ENCODE measurements at regions not wholly inside any gene's neighbourhood (a gene's known extent, or its start where the extent isn't known, plus 50 kb on each side); places are given as distances from the start of the nearest gene placed in this dataset.

GRCh38 chr4:85260064-85260463 is 214.9 kb upstream of the ARHGAP24 start:
- TF ChIP-seq, protein P1, sequence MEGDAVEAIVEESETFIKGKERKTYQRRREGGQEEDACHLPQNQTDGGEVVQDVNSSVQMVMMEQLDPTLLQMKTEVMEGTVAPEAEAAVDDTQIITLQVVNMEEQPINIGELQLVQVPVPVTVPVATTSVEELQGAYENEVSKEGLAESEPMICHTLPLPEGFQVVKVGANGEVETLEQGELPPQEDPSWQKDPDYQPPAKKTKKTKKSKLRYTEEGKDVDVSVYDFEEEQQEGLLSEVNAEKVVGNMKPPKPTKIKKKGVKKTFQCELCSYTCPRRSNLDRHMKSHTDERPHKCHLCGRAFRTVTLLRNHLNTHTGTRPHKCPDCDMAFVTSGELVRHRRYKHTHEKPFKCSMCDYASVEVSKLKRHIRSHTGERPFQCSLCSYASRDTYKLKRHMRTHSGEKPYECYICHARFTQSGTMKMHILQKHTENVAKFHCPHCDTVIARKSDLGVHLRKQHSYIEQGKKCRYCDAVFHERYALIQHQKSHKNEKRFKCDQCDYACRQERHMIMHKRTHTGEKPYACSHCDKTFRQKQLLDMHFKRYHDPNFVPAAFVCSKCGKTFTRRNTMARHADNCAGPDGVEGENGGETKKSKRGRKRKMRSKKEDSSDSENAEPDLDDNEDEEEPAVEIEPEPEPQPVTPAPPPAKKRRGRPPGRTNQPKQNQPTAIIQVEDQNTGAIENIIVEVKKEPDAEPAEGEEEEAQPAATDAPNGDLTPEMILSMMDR (IDR thresholded peaks at IDR 0.05; ENCODE audit: low read depth, low read length): no peak
- no peak overlapping the region for H3K4me3 ChIP-seq (ENCODE audit: low read depth, low read length)
- DNase-seq (ENCODE audit: low read depth, low spot score): no peak
- CTCF ChIA-PET: no interaction called here
- no peak overlapping the region for H3K27ac ChIP-seq (ENCODE audit: low read depth, low read length)
- POLR2A ChIA-PET: no interaction called here
- H3K9me3 ChIP-seq (ENCODE audit: control insufficient read depth, insufficient read depth, low read length): no peaks in the 10 kb centered on the region
- H3K27me3 ChIP-seq (ENCODE audit: control insufficient read depth, insufficient read depth, low read length): no peaks in the 10 kb centered on the region

GRCh38 chr4:85265234-85265633 is 209.7 kb upstream of the ARHGAP24 start:
- ChIA-PET POLR2A (no interaction called here), CTCF (no interaction called here)
- DNase-seq (ENCODE audit: low read depth, low spot score): no peak
- TF ChIP-seq, protein P1 (IDR thresholded peaks at IDR 0.05; ENCODE audit: low read depth, low read length): no peak
- no peaks in the 10 kb centered on the region for H3K27me3 ChIP-seq (ENCODE audit: control insufficient read depth, insufficient read depth, low read length)
- no peaks in the 10 kb centered on the region for H3K9me3 ChIP-seq (ENCODE audit: control insufficient read depth, insufficient read depth, low read length)
- no peak overlapping the region for H3K4me3 ChIP-seq (ENCODE audit: low read depth, low read length)
- H3K27ac ChIP-seq (ENCODE audit: low read depth, low read length): no peak overlapping the region

DNA sequence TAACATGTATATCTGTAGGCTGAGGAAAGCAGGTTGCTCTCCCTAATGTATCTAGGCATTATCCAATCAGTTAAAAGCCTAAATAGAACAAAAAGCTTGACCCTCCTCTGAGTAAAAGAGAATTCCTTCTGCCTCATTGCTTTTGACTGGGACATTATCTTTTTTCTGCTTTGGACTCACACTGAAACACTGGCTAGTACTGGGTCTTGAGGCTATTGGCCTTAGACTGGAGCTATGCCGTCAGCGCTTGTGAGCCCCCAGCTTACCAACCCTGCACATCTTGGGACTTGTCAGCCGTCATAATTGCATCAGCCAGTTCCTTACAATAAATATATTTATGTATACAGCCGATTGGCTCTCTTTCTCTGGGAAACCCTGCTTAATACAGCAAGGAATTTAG is 206.8 kb upstream of the ARHGAP24 start:
- no peaks in the 10 kb centered on the region for H3K27me3 ChIP-seq (ENCODE audit: control insufficient read depth, insufficient read depth, low read length)
- no peak overlapping the region for H3K4me3 ChIP-seq (ENCODE audit: low read depth, low read length)
- DNase-seq (ENCODE audit: low read depth, low spot score): no peak
- H3K9me3 ChIP-seq (ENCODE audit: control insufficient read depth, insufficient read depth, low read length): no peaks in the 10 kb centered on the region
- POLR2A ChIA-PET: no interaction called here
- TF ChIP-seq, protein P1 (IDR thresholded peaks at IDR 0.05; ENCODE audit: low read depth, low read length): no peak
- CTCF ChIA-PET: interaction anchor here (1.0 kb wide), 1 partner anchor 479 kb away, joined by 3 read pairs; no protein-coding TSS in a partner anchor
- H3K27ac ChIP-seq (ENCODE audit: low read depth, low read length): no peak overlapping the region

GRCh38 chr4:85268961-85269360 is 206.0 kb upstream of the ARHGAP24 start:
- TF ChIP-seq, protein P1 (IDR thresholded peaks at IDR 0.05; ENCODE audit: low read depth, low read length): no peak
- no peak for DNase-seq (ENCODE audit: low read depth, low spot score)
- Histone ChIP-seq H3K27ac (ENCODE audit: low read depth, low read length) (no peak overlapping the region), H3K27me3 (ENCODE audit: control insufficient read depth, insufficient read depth, low read length) (no peaks in the 10 kb centered on the region), H3K9me3 (ENCODE audit: control insufficient read depth, insufficient read depth, low read length) (no peaks in the 10 kb centered on the region), H3K4me3 (ENCODE audit: low read depth, low read length) (no peak overlapping the region)
- CTCF ChIA-PET: no interaction called here
- POLR2A ChIA-PET: no interaction called here

DNA sequence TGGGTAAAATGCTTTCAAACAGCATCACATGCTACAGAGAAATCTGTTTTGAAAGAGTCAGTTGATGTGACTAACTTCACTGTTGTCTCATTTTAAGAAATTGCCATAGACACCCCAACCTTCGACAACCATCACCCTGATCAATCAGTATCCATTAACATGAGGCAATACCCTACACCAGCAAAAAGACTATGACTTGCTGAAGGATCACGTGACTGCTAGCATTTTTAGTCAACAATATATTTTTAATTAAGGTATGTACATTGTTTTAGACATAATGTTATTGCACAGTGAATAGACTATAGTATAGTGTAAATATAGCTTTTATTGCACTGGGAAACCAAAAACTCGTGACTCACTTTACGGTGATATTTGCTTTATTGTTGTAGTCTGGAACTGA is 200.0 kb upstream of the ARHGAP24 start:
- no peak overlapping the region for H3K27ac ChIP-seq (ENCODE audit: low read depth, low read length)
- no peak for DNase-seq (ENCODE audit: low read depth, low spot score)
- CTCF ChIA-PET: no interaction called here
- no peak overlapping the region for H3K4me3 ChIP-seq (ENCODE audit: low read depth, low read length)
- POLR2A ChIA-PET: no interaction called here
- no peaks in the 10 kb centered on the region for H3K9me3 ChIP-seq (ENCODE audit: control insufficient read depth, insufficient read depth, low read length)
- H3K27me3 ChIP-seq (ENCODE audit: control insufficient read depth, insufficient read depth, low read length): no peaks in the 10 kb centered on the region
- TF ChIP-seq, protein P1 (IDR thresholded peaks at IDR 0.05; ENCODE audit: low read depth, low read length): no peak
